GM23248 (cell line): ENCODE measurements at regions not wholly inside any gene's neighbourhood (a gene's known extent, or its start where the extent isn't known, plus 50 kb on each side); places are given as distances from the start of the nearest gene placed in this dataset.
"Not testable (repeated sequence)": the region's sequence is repeated elsewhere in the genome, so short reads cannot be mapped to it uniquely, and the experiment has no call there.

ENCODE experiments used
- DNase-seq: peaks from one replicate; pipeline ENCODE4 v3.0.0-alpha.2; 2015
- H2AFZ ChIP-seq: fragments of 200-600 bp; sonication (generic); 2 replicates; pipeline ENCODE4 v1.6.1; 2016; ENCODE audit warnings: antibody characterized with exemption
- H3F3A ChIP-seq: fragments of 200-600 bp; sonication (generic); 2 replicates; pipeline ENCODE4 v1.6.1; 2016; ENCODE audit warnings: mild to moderate bottlenecking, antibody characterized with exemption, mixed run types; ENCODE audit not compliant: insufficient read depth
- H3K27ac ChIP-seq: fragments of 200-600 bp; sonication (generic); 2 replicates; pipeline ENCODE4 v1.5.1; 2016; ENCODE audit warnings: mild to moderate bottlenecking
- H3K27me3 ChIP-seq: fragments of 200-600 bp; sonication (generic); replicated peaks from 2 replicates; pipeline ENCODE4 v1.6.1; 2016; ENCODE audit warnings: mild to moderate bottlenecking; ENCODE audit not compliant: insufficient read depth
- H3K36me3 ChIP-seq: fragments of 200-600 bp; sonication (generic); 2 replicates; pipeline ENCODE4 v1.6.1; 2016; ENCODE audit warnings: low read depth, mild to moderate bottlenecking
- H3K4me1 ChIP-seq: fragments of 200-600 bp; sonication (generic); 2 replicates; pipeline ENCODE4 v1.6.1; 2016; ENCODE audit warnings: mild to moderate bottlenecking; ENCODE audit not compliant: insufficient read depth
- H3K4me2 ChIP-seq: fragments of 200-600 bp; sonication (generic); one replicate; pipeline ENCODE4 v1.6.1; 2016; ENCODE audit warnings: mild to moderate bottlenecking; ENCODE audit not compliant: unreplicated experiment
- H3K4me3 ChIP-seq: fragments of 200-600 bp; sonication (generic); 2 replicates; pipeline ENCODE4 v1.5.1; 2016; ENCODE audit warnings: mild to moderate bottlenecking
- H3K79me2 ChIP-seq: fragments of 200-600 bp; sonication (generic); 2 replicates; pipeline ENCODE4 v1.6.1; 2016; ENCODE audit warnings: mild to moderate bottlenecking; ENCODE audit not compliant: insufficient read depth
- H3K9ac ChIP-seq: fragments of 200-600 bp; sonication (generic); 2 replicates; pipeline ENCODE4 v1.6.1; 2016; ENCODE audit warnings: mild to moderate bottlenecking
- H3K9me2 ChIP-seq: fragments of 200-600 bp; sonication (generic); 2 replicates; pipeline ENCODE4 v1.6.1; 2016; ENCODE audit warnings: mixed run types, mild to moderate bottlenecking, moderate library complexity; ENCODE audit not compliant: insufficient read depth
- H3K9me3 ChIP-seq: fragments of 200-600 bp; sonication (generic); one replicate; pipeline ENCODE4 v1.6.1; 2017; ENCODE audit warnings: low read depth
- H4K20me1 ChIP-seq: fragments of 200-600 bp; sonication (generic); 2 replicates; pipeline ENCODE4 v1.6.0; 2016; ENCODE audit not compliant: insufficient read depth
- EZH2 ChIP-seq: fragments of 200-600 bp; sonication (generic); IDR thresholded peaks from 2 replicates; pipeline ENCODE4 v1.6.1; 2018; ENCODE audit warnings: antibody characterized with exemption, mild to moderate bottlenecking; ENCODE audit not compliant: insufficient read depth, poor library complexity, severe bottlenecking
- EZH2phosphoT487 ChIP-seq: fragments of 200-600 bp; sonication (generic); IDR thresholded peaks from 2 replicates; pipeline ENCODE4 v1.6.1; 2018; ENCODE audit warnings: antibody characterized with exemption, moderate library complexity, mild to moderate bottlenecking, low read depth; ENCODE audit not compliant: insufficient read depth
- WGBS, 2 experiments: methylation state at CpG; one replicate each; pipeline ENCODE4 v1.1.6; 2015 to 2017; ENCODE audit warnings: low lambda C conversion rate in 2 of 2, low coverage in 1 of 2; ENCODE audit errors: missing lambda C conversion rate in 2 of 2; 5-methylcytosine and 5-hydroxymethylcytosine counted together
- in situ Hi-C: fragments of 300-500 bp; cut with MboI; formaldehyde crosslinking; loops from 2 replicates; pipeline ENCODE4 v1.15.0; 2020

- DNase-seq: no peak
- in situ Hi-C loops: no loop called here
- 10% methylated on average over 4 of the region's 4 CpGs for WGBS, 2 experiments
Observed at GRCh38 chr6:115443825-115444478, 616.7 kb downstream of the FRK start.

GRCh38 chr6:115442323-115442722 is 618.4 kb downstream of the FRK start:
- in situ Hi-C loops: no loop called here
- TF ChIP-seq EZH2 (no peak), EZH2phosphoT487 (no peak)
- DNase-seq: no peak
- Histone ChIP-seq H3K27ac (no peak overlapping the region), H3K27me3 (no peaks in the 10 kb centered on the region), H3K9ac (no peak overlapping the region), H3F3A (no peaks in the 10 kb centered on the region), H2AFZ (no peak overlapping the region), H4K20me1 (no peaks in the 10 kb centered on the region), H3K9me2 (no peaks in the 10 kb centered on the region), H3K9me3 (no peaks in the 10 kb centered on the region), H3K36me3 (no peaks in the 10 kb centered on the region), H3K4me1 (no peaks in the 10 kb centered on the region), H3K79me2 (no peaks in the 10 kb centered on the region), H3K4me2 (no peak overlapping the region), H3K4me3 (no peak overlapping the region)
- 1 to 2% methylated on average over 2 of the region's 2 CpGs for WGBS, 2 experiments

More at GRCh38 chr6:115443825-115444478, 616.7 kb downstream of the FRK start:
- no peaks in the 10 kb centered on the region for H3K36me3 ChIP-seq
- no peak overlapping the region for H3K4me2 ChIP-seq
- no peaks in the 10 kb centered on the region for H3K4me1 ChIP-seq
- no peaks in the 10 kb centered on the region for H4K20me1 ChIP-seq
- no peaks in the 10 kb centered on the region for H3K27me3 ChIP-seq
- no peaks in the 10 kb centered on the region for H3K9me2 ChIP-seq
- H3K27ac ChIP-seq: no peak overlapping the region
- no peaks in the 10 kb centered on the region for H3K9me3 ChIP-seq
- no peak overlapping the region for H3K9ac ChIP-seq
- H3K4me3 ChIP-seq: no peak overlapping the region
- TF ChIP-seq EZH2phosphoT487: no peak
- TF ChIP-seq EZH2: no peak
- H3F3A ChIP-seq: no peaks in the 10 kb centered on the region
- H2AFZ ChIP-seq: no peak overlapping the region
- H3K79me2 ChIP-seq: no peaks in the 10 kb centered on the region

- no peaks in the 10 kb centered on the region for H3K36me3 ChIP-seq
- no peak overlapping the region for H3K9ac ChIP-seq
- no peaks in the 10 kb centered on the region for H3K9me3 ChIP-seq
- no peaks in the 10 kb centered on the region for H3K9me2 ChIP-seq
- no peak overlapping the region for H2AFZ ChIP-seq
- no peaks in the 10 kb centered on the region for H3K27me3 ChIP-seq
- H3K4me2 ChIP-seq: no peak overlapping the region
- H3K27ac ChIP-seq: no peak overlapping the region
- no peaks in the 10 kb centered on the region for H3K4me1 ChIP-seq
- WGBS, 2 experiments: 14 to 21% methylated on average over 1 of the region's 1 CpG
- no peak for TF ChIP-seq EZH2
- no peak for TF ChIP-seq EZH2phosphoT487
- in situ Hi-C loops: no loop called here
- DNase-seq: no peak
- no peaks in the 10 kb centered on the region for H3K79me2 ChIP-seq
- H4K20me1 ChIP-seq: no peaks in the 10 kb centered on the region
- no peaks in the 10 kb centered on the region for H3F3A ChIP-seq
- H3K4me3 ChIP-seq: no peak overlapping the region
Observed at GRCh38 chr6:115441651-115442050, 619.0 kb downstream of the FRK start.

- no peak overlapping the region for H2AFZ ChIP-seq
- no peaks in the 10 kb centered on the region for H3K79me2 ChIP-seq
- H3K9me2 ChIP-seq: no peaks in the 10 kb centered on the region
- TF ChIP-seq EZH2 (no peak), EZH2phosphoT487 (no peak)
- no peaks in the 10 kb centered on the region for H3K27me3 ChIP-seq
- in situ Hi-C loops: no loop called here
- no peak overlapping the region for H3K4me2 ChIP-seq
- H3K4me3 ChIP-seq: no peak overlapping the region
- 21 to 31% methylated on average over 3 of the region's 3 CpGs for WGBS, 2 experiments
- H3K9me3 ChIP-seq: no peaks in the 10 kb centered on the region
- no peaks in the 10 kb centered on the region for H3K4me1 ChIP-seq
- H3K36me3 ChIP-seq: no peaks in the 10 kb centered on the region
- no peaks in the 10 kb centered on the region for H4K20me1 ChIP-seq
- DNase-seq: no peak
- no peaks in the 10 kb centered on the region for H3F3A ChIP-seq
- H3K9ac ChIP-seq: no peak overlapping the region
- H3K27ac ChIP-seq: no peak overlapping the region
Observed at GRCh38 chr6:115415378-115415777, 645.3 kb downstream of the FRK start.

GRCh38 chr6:115414916-115415315 is 645.8 kb downstream of the FRK start:
- H2AFZ ChIP-seq, H3K36me3 ChIP-seq, in situ Hi-C loops, H3K27ac ChIP-seq, DNase-seq, H3K79me2 ChIP-seq, H3K9ac ChIP-seq, H3K9me2 ChIP-seq, H3F3A ChIP-seq, H3K4me1 ChIP-seq, H3K4me2 ChIP-seq, H4K20me1 ChIP-seq, H3K4me3 ChIP-seq, H3K9me3 ChIP-seq, H3K27me3 ChIP-seq: not testable (repeated sequence)
- WGBS, 2 experiments: 14 to 16% methylated on average over 6 of the region's 6 CpGs
